ENCODE measurements at regions not wholly inside any gene's neighbourhood (a gene's known extent, or its start where the extent isn't known, plus 50 kb on each side); places are given as distances from the start of the nearest gene placed in this dataset.

GRCh38 chr16:85246473-85246872 is 134.2 kb upstream of the CIBAR2 start:
- TF ChIP-seq CTCF (conservative IDR thresholded peaks at IDR 0.05; ENCODE audit: low read depth, low read length) = no peak
- no peak for TF ChIP-seq MAZ (IDR thresholded peaks at IDR 0.05; ENCODE audit: borderline replicate concordance, low read depth, low read length)
- no peak for TF ChIP-seq CEBPB (IDR thresholded peaks at IDR 0.05; ENCODE audit: low read depth, low read length)

Data from IMR-90 (cell line).